Neural cell (in vitro differentiated cells): ENCODE measurements at regions not wholly inside any gene's neighbourhood (a gene's known extent, or its start where the extent isn't known, plus 50 kb on each side); places are given as distances from the start of the nearest gene placed in this dataset.

ENCODE experiments used
- CTCF ChIP-seq: fragments of 450-650 bp; IDR thresholded peaks from 2 replicates; pipeline ENCODE4 v1.5.1; 2014; ENCODE audit warnings: antibody characterized with exemption, mild to moderate bottlenecking, moderate library complexity; ENCODE audit not compliant: poor library complexity, severe bottlenecking
- REST ChIP-seq: IDR thresholded peaks from 2 replicates; pipeline ENCODE4 v1.6.1; 2012; ENCODE audit warnings: borderline replicate concordance

- no peak for TF ChIP-seq CTCF
- no peak for TF ChIP-seq REST
Observed at GRCh38 chr5:106205916-106206571, 1464.7 kb downstream of the EFNA5 start.
